Activated CD4-positive, alpha-beta T cell treated with anti-CD3 and anti-CD28 coated beads, Interleukin-2, amount 10 ng/mL, durations not matched to agents 7 days and 5 days (primary cell): ENCODE measurements at regions not wholly inside any gene's neighbourhood (a gene's known extent, or its start where the extent isn't known, plus 50 kb on each side); places are given as distances from the start of the nearest gene placed in this dataset.
"Not testable (repeated sequence)": the region's sequence is repeated elsewhere in the genome, so short reads cannot be mapped to it uniquely, and the experiment has no call there.

Source experiments
- CTCF ChIA-PET: fragments of 350-600 bp; sonication (Branson Sonifier 250); formaldehyde crosslinking; loops from one replicate; lab custom pipeline; 2021; ENCODE audit warnings: antibody characterized with exemption; lab: Charles Lee
- POLR2A ChIA-PET: fragments of 350-600 bp; sonication (Branson Sonifier 250); formaldehyde crosslinking; loops from one replicate; lab custom pipeline; 2021; ENCODE audit warnings: antibody characterized with exemption; lab: Charles Lee
- DNase-seq: peaks from one replicate; pipeline ENCODE4 v3.0.0-alpha.2; 2020
- H3K27ac Mint-ChIP-seq: one replicate; pipeline ENCODE4 v1.8.0; 2021; ENCODE audit warnings: mild to moderate bottlenecking, moderate library complexity, mixed read lengths
- H3K27me3 Mint-ChIP-seq: one replicate; pipeline ENCODE4 v1.8.0; 2021; ENCODE audit warnings: mixed read lengths
- H3K36me3 Mint-ChIP-seq: one replicate; pipeline ENCODE4 v1.8.0; 2021; ENCODE audit warnings: low read depth, mixed read lengths
- H3K4me1 Mint-ChIP-seq: one replicate; pipeline ENCODE4 v1.8.0; 2021; ENCODE audit warnings: mixed read lengths
- H3K4me3 Mint-ChIP-seq: one replicate; pipeline ENCODE4 v1.8.0; 2021; ENCODE audit warnings: mild to moderate bottlenecking, moderate library complexity, mixed read lengths
- H3K9me3 Mint-ChIP-seq: one replicate; pipeline ENCODE4 v1.8.0; 2021; ENCODE audit warnings: mixed read lengths

GRCh38 chr3:87957575-87957974 is 101.2 kb downstream of the CGGBP1 start:
- ChIA-PET POLR2A (no interaction called here), CTCF (no interaction called here)
- H3K27me3 Mint-ChIP-seq, result peaks cover 13% of the 10 kb centered on the region
- DNase-seq, result no peak
- no peak overlapping the region for H3K4me3 Mint-ChIP-seq
- H3K9me3 Mint-ChIP-seq, result no peaks in the 10 kb centered on the region
- H3K27ac Mint-ChIP-seq, result no peak overlapping the region
- H3K4me1 Mint-ChIP-seq, result no peaks in the 10 kb centered on the region
- H3K36me3 Mint-ChIP-seq, result no peaks in the 10 kb centered on the region

GRCh38 chr3:87949879-87950208 is 109.0 kb downstream of the CGGBP1 start:
- DNase-seq, result no peak
- Mint-ChIP-seq H3K4me1 (no peaks in the 10 kb centered on the region), H3K9me3 (no peaks in the 10 kb centered on the region), H3K4me3 (no peak overlapping the region), H3K27ac (no peak overlapping the region), H3K27me3 (peaks cover 5% of the 10 kb centered on the region), H3K36me3 (no peaks in the 10 kb centered on the region)
- ChIA-PET POLR2A (no interaction called here), CTCF (interaction anchor here (0.7 to 1.1 kb wide), 2 partner anchors 19 to 32 kb away, joined by 3 to 4 read pairs; no protein-coding TSS in a partner anchor)

- POLR2A ChIA-PET, result no interaction called here
Measured at GRCh38 chr3:87949189-87949878, 109.5 kb downstream of the CGGBP1 start.

GRCh38 chr3:87946007-87946406 is 112.8 kb downstream of the CGGBP1 start:
- DNase-seq, POLR2A ChIA-PET, H3K27me3 Mint-ChIP-seq, CTCF ChIA-PET, H3K36me3 Mint-ChIP-seq, H3K9me3 Mint-ChIP-seq, H3K4me1 Mint-ChIP-seq, H3K27ac Mint-ChIP-seq, H3K4me3 Mint-ChIP-seq: not testable (repeated sequence)

More at GRCh38 chr3:87949189-87949878, 109.5 kb downstream of the CGGBP1 start:
- Mint-ChIP-seq H3K36me3 (no peaks in the 10 kb centered on the region), H3K4me3 (no peak overlapping the region), H3K4me1 (no peaks in the 10 kb centered on the region), H3K9me3 (no peaks in the 10 kb centered on the region), H3K27ac (no peak overlapping the region), H3K27me3 (peaks cover 5% of the 10 kb centered on the region)
- no peak for DNase-seq
- CTCF ChIA-PET, result interaction anchor here (0.7 to 1.1 kb wide), 2 partner anchors 19 to 32 kb away, joined by 3 to 4 read pairs; no protein-coding TSS in a partner anchor

- POLR2A ChIA-PET, CTCF ChIA-PET, DNase-seq, H3K36me3 Mint-ChIP-seq, H3K27me3 Mint-ChIP-seq, H3K9me3 Mint-ChIP-seq, H3K4me3 Mint-ChIP-seq, H3K27ac Mint-ChIP-seq, H3K4me1 Mint-ChIP-seq: not testable (repeated sequence)
Measured at GRCh38 chr3:87942256-87942655, 116.5 kb downstream of the CGGBP1 start.

GRCh38 chr3:87924485-87924884 is 134.3 kb downstream of the CGGBP1 start:
- H3K27me3 Mint-ChIP-seq, result peaks cover 2% of the 10 kb centered on the region
- H3K9me3 Mint-ChIP-seq, result peaks cover 9% of the 10 kb centered on the region
- H3K4me3 Mint-ChIP-seq, result no peak overlapping the region
- H3K4me1 Mint-ChIP-seq, result no peaks in the 10 kb centered on the region
- no peaks in the 10 kb centered on the region for H3K36me3 Mint-ChIP-seq
- no peak overlapping the region for H3K27ac Mint-ChIP-seq
- CTCF ChIA-PET, result no interaction called here
- POLR2A ChIA-PET, result no interaction called here
- no peak for DNase-seq

GRCh38 chr3:87920549-87920948 is 138.3 kb downstream of the CGGBP1 start:
- Mint-ChIP-seq H3K9me3 (peaks cover 7% of the 10 kb centered on the region), H3K27me3 (peaks cover 11% of the 10 kb centered on the region), H3K4me1 (no peaks in the 10 kb centered on the region), H3K36me3 (no peaks in the 10 kb centered on the region), H3K4me3 (no peak overlapping the region), H3K27ac (no peak overlapping the region)
- DNase-seq, result no peak
- ChIA-PET CTCF (interaction anchor here (0.6 kb wide), 1 partner anchor 8 kb away, joined by 3 read pairs; no protein-coding TSS in a partner anchor), POLR2A (no interaction called here)

GRCh38 chr3:87901141-87901540 is 157.7 kb downstream of the CGGBP1 start:
- no peaks in the 10 kb centered on the region for H3K36me3 Mint-ChIP-seq
- H3K4me1 Mint-ChIP-seq, result no peaks in the 10 kb centered on the region
- H3K27ac Mint-ChIP-seq, result no peak overlapping the region
- no peaks in the 10 kb centered on the region for H3K9me3 Mint-ChIP-seq
- POLR2A ChIA-PET, result no interaction called here
- DNase-seq, result no peak
- no peaks in the 10 kb centered on the region for H3K27me3 Mint-ChIP-seq
- CTCF ChIA-PET, result no interaction called here
- H3K4me3 Mint-ChIP-seq, result no peak overlapping the region

GRCh38 chr3:87900061-87900460 is 158.7 kb downstream of the CGGBP1 start:
- Mint-ChIP-seq H3K4me1 (no peaks in the 10 kb centered on the region), H3K4me3 (no peak overlapping the region), H3K36me3 (no peaks in the 10 kb centered on the region), H3K9me3 (no peaks in the 10 kb centered on the region), H3K27me3 (no peaks in the 10 kb centered on the region), H3K27ac (no peak overlapping the region)
- DNase-seq, result no peak
- ChIA-PET POLR2A (no interaction called here), CTCF (no interaction called here)

GRCh38 chr3:87898971-87899370 is 159.8 kb downstream of the CGGBP1 start:
- Mint-ChIP-seq H3K27me3 (no peaks in the 10 kb centered on the region), H3K4me3 (no peak overlapping the region), H3K9me3 (no peaks in the 10 kb centered on the region), H3K36me3 (no peaks in the 10 kb centered on the region), H3K27ac (no peak overlapping the region), H3K4me1 (no peaks in the 10 kb centered on the region)
- ChIA-PET POLR2A (no interaction called here), CTCF (no interaction called here)
- DNase-seq, result no peak

- Mint-ChIP-seq H3K9me3 (no peaks in the 10 kb centered on the region), H3K27me3 (no peaks in the 10 kb centered on the region), H3K4me1 (no peaks in the 10 kb centered on the region), H3K4me3 (no peak overlapping the region), H3K36me3 (no peaks in the 10 kb centered on the region), H3K27ac (no peak overlapping the region)
- ChIA-PET POLR2A (no interaction called here), CTCF (no interaction called here)
- DNase-seq, result no peak
Measured at GRCh38 chr3:87895983-87896382, 162.8 kb downstream of the CGGBP1 start.

- POLR2A ChIA-PET, result no interaction called here
- no peak overlapping the region for H3K27ac Mint-ChIP-seq
- H3K9me3 Mint-ChIP-seq, result peaks cover 12% of the 10 kb centered on the region
- H3K4me3 Mint-ChIP-seq, result no peak overlapping the region
- H3K36me3 Mint-ChIP-seq, result no peaks in the 10 kb centered on the region
- no peaks in the 10 kb centered on the region for H3K4me1 Mint-ChIP-seq
- no peaks in the 10 kb centered on the region for H3K27me3 Mint-ChIP-seq
- no peak for DNase-seq
- CTCF ChIA-PET, result no interaction called here
Measured at GRCh38 chr3:87873136-87873535, 185.7 kb downstream of the CGGBP1 start.

- Mint-ChIP-seq H3K4me3 (no peak overlapping the region), H3K4me1 (no peaks in the 10 kb centered on the region), H3K27me3 (no peaks in the 10 kb centered on the region), H3K9me3 (peaks cover 6% of the 10 kb centered on the region), H3K27ac (no peak overlapping the region), H3K36me3 (no peaks in the 10 kb centered on the region)
- ChIA-PET POLR2A (no interaction called here), CTCF (no interaction called here)
- DNase-seq, result no peak
Measured at GRCh38 chr3:87867001-87867400, 191.8 kb downstream of the CGGBP1 start.

- Mint-ChIP-seq H3K27me3 (peaks cover 2% of the 10 kb centered on the region), H3K4me1 (no peaks in the 10 kb centered on the region), H3K4me3 (no peak overlapping the region), H3K36me3 (no peaks in the 10 kb centered on the region), H3K9me3 (no peaks in the 10 kb centered on the region), H3K27ac (no peak overlapping the region)
- ChIA-PET POLR2A (no interaction called here), CTCF (no interaction called here)
- no peak for DNase-seq
Measured at GRCh38 chr3:87856126-87856525, 202.7 kb downstream of the CGGBP1 start.
